Ovary (tissue), 3 donors: ENCODE measurements at regions not wholly inside any gene's neighbourhood (a gene's known extent, or its start where the extent isn't known, plus 50 kb on each side); places are given as distances from the start of the nearest gene placed in this dataset.

Experiments used
- CTCF ChIP-seq, 3 donors: fragments of 450-650 bp in 2 of 3; fragments of 200-600 bp in 1 of 3; IDR thresholded peaks; one replicate each; pipeline versions ENCODE4 v1.5.1 to v1.8.0; 2016 to 2022; ENCODE audit warnings: antibody characterized with exemption in 3 of 3, mild to moderate bottlenecking in 1 of 3
- POLR2A ChIP-seq: fragments of 450-650 bp; IDR thresholded peaks from one replicate; pipeline ENCODE4 v1.6.1; 2017; ENCODE audit warnings: antibody characterized with exemption, mild to moderate bottlenecking, moderate library complexity
- donor health status: DM: no; HTN: no; CAD: no.

- TF ChIP-seq POLR2A: no peak
- TF ChIP-seq CTCF (IDR thresholded peaks at IDR 0.05): no peak
These were observed 247.8 kb upstream of the NCKAP5 start for GRCh38 chr2:133816037-133816436.
